ENCODE measurements at regions not wholly inside any gene's neighbourhood (a gene's known extent, or its start where the extent isn't known, plus 50 kb on each side); places are given as distances from the start of the nearest gene placed in this dataset.

- Histone ChIP-seq H3K9me3 (ENCODE audit: control insufficient read depth, low read depth, low read length) (no peaks in the 10 kb centered on the region), H2BK20ac (ENCODE audit: low read depth, low read length, poor library complexity, severe bottlenecking) (no peak overlapping the region), H3K23ac (ENCODE audit: insufficient read length, low read depth, low read length) (no peak overlapping the region), H2BK5ac (ENCODE audit: insufficient read length, low read length) (no peak overlapping the region), H3K4me1 (ENCODE audit: insufficient read depth, low read length) (peaks cover 2% of the 10 kb centered on the region; the same call in 1 of the 2 replicates), H3K4me2 (ENCODE audit: insufficient read depth, insufficient read length, low read length) (no peak overlapping the region), H3K14ac (ENCODE audit: insufficient read depth, low read length) (no peak overlapping the region), H4K91ac (ENCODE audit: insufficient read length, low read depth, low read length) (no peak overlapping the region), H3K56ac (ENCODE audit: insufficient read length, low read depth, low read length) (no peak overlapping the region), H2BK12ac (ENCODE audit: insufficient read length, low read depth, low read length) (no peak overlapping the region), H3T11ph (ENCODE audit: low read length) (no peak overlapping the region), H4K8ac (replicated peaks; ENCODE audit: insufficient read length, low read depth, low read length) (no peak overlapping the region), H2AFZ (ENCODE audit: low read length) (no peak overlapping the region), H3K79me2 (ENCODE audit: insufficient read depth, low read length) (no peaks in the 10 kb centered on the region), H3K27me3 (ENCODE audit: insufficient read depth, low read length) (no peaks in the 10 kb centered on the region; the same call in 1 of the 2 replicates), H3K4ac (ENCODE audit: low read depth, low read length) (no peak overlapping the region), H2AK5ac (ENCODE audit: insufficient read length, low read length) (no peak overlapping the region), H4K20me1 (ENCODE audit: control insufficient read depth, insufficient read depth, insufficient read length) (no peaks in the 10 kb centered on the region), H3K27ac (ENCODE audit: insufficient read length, low read depth, low read length) (no peak overlapping the region), H3K9ac (ENCODE audit: extremely low read depth, insufficient read length, low read length) (no peak overlapping the region), H3K23me2 (ENCODE audit: insufficient read length, low read depth, low read length, poor library complexity, severe bottlenecking) (no peaks in the 10 kb centered on the region), H3K79me1 (ENCODE audit: insufficient read depth, low read depth, low read length, poor library complexity, severe bottlenecking) (no peaks in the 10 kb centered on the region), H4K5ac (ENCODE audit: insufficient read length, low read depth, low read length) (no peak overlapping the region), H2BK15ac (ENCODE audit: low read depth, low read length) (no peak overlapping the region), H2BK120ac (ENCODE audit: low read depth, low read length, poor library complexity, severe bottlenecking) (no peak overlapping the region), H3K18ac (ENCODE audit: insufficient read length, low read depth, low read length) (no peak overlapping the region)
- no peak for DNase-seq
- peaks cover 12 to 20% of the 10 kb centered on the region in 2 experiments for H3K4me1 Mint-ChIP-seq
- no CpG with 5 or more reads among the region's 9 CpGs for WGBS (ENCODE audit: extremely low coverage, insufficient read length, low lambda C conversion rate)
- peak overlapping the region in 1 of 3 experiments; percentile 23; a peak in 1 of 7 replicates for H3K27ac Mint-ChIP-seq
- no peak overlapping the region for H3K4me3 Mint-ChIP-seq
- H3K27me3 Mint-ChIP-seq (ENCODE audit: low read depth): no peaks in the 10 kb centered on the region; the same call in 1 of the 2 replicates
- H3K36me3 Mint-ChIP-seq (ENCODE audit: insufficient read depth in 1 of 3, low read depth in 3 of 3): no peaks in the 10 kb centered on the region
- no peak for TF ChIP-seq CTCF (conservative IDR thresholded peaks at IDR 0.05)
- peaks cover under 1 to 5% of the 10 kb centered on the region in 2 experiments; a peak in 2 of 5 replicates for H3K9me3 Mint-ChIP-seq
These were observed 169.5 kb upstream of the SMAD3 start for GRCh38 chr15:66895794-66896453.

Data from H9 (cell line).